MCF 10A (cell line): ENCODE measurements at regions not wholly inside any gene's neighbourhood (a gene's known extent, or its start where the extent isn't known, plus 50 kb on each side); places are given as distances from the start of the nearest gene placed in this dataset.

Experiments
- BruUV-seq: library from RNA; stranded (reverse); fragments of 400-500 nt; replicated peaks from 2 replicates; lab custom pipeline; 2021; lab: Mats Ljungman, UMichigan
- CTCF ChIA-PET: fragments of 300-600 bp; sonication (Branson Sonifier 250); formaldehyde crosslinking; extraction: SDS; loops from one replicate; lab custom pipeline; 2021; ENCODE audit warnings: antibody characterized with exemption, inconsistent platforms; lab: Yijun Ruan, JAX
- POLR2A ChIA-PET: fragments of 300-600, 350-650 bp; sonication (Branson Sonifier 250); formaldehyde crosslinking; extraction: SDS; loops from one replicate; lab custom pipeline; 2020; ENCODE audit warnings: antibody characterized with exemption, inconsistent platforms; lab: Yijun Ruan, JAX
- DNase-seq: peaks from one replicate; pipeline ENCODE4 v3.0.0-alpha.2; 2018; ENCODE audit not compliant: unreplicated experiment
- H3K27ac Mint-ChIP-seq: one replicate; pipeline ENCODE4 v1.8.0; 2022; ENCODE audit warnings: mild to moderate bottlenecking, low read depth, mixed read lengths; ENCODE audit not compliant: unreplicated experiment
- H3K27me3 Mint-ChIP-seq: one replicate; pipeline ENCODE4 v1.8.0; 2022; ENCODE audit warnings: mixed read lengths; ENCODE audit not compliant: insufficient read depth, unreplicated experiment
- H3K36me3 Mint-ChIP-seq: one replicate; pipeline ENCODE4 v1.8.0; 2022; ENCODE audit warnings: mild to moderate bottlenecking, moderate library complexity, mixed read lengths; ENCODE audit not compliant: insufficient read depth, unreplicated experiment
- H3K4me1 Mint-ChIP-seq: one replicate; pipeline ENCODE4 v1.8.0; 2022; ENCODE audit warnings: mixed read lengths; ENCODE audit not compliant: insufficient read depth, unreplicated experiment
- H3K4me3 Mint-ChIP-seq: one replicate; pipeline ENCODE4 v1.8.0; 2022; ENCODE audit warnings: mild to moderate bottlenecking, moderate library complexity, mixed read lengths; ENCODE audit not compliant: unreplicated experiment
- H3K9me3 Mint-ChIP-seq: one replicate; pipeline ENCODE4 v1.8.0; 2022; ENCODE audit warnings: mixed read lengths; ENCODE audit not compliant: unreplicated experiment
- intact Hi-C: fragments of 100-400 bp; cut with micrococcal nuclease; formaldehyde crosslinking; loops from 2 replicates; pipeline ENCODE4 v1.14.1; 2022
- TF ChIP-seq, protein P1 (sequence below): fragments of 200-600 bp; IDR thresholded peaks from one replicate; pipeline ENCODE4 v1.8.0; 2022; ENCODE audit warnings: antibody characterized with exemption, mild to moderate bottlenecking; ENCODE audit not compliant: unreplicated experiment

DNA sequence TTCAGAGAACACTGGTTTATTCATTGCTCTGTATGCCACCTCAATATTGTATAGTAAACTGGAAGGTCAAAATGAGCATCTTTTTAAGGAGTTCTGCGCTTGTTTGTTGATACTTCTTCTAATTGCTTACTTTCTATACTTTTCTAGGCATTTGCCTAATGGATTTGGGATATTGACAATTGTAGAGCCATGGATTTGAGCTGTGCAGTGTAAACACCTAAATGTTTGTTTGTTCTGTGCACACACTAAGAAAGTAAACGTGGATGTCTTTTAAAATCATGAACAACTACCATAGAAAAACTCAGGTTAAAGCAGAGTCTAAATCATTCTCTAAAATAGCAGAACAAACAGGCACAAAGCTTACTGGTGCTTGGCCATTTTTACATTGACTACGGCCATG is 436.6 kb upstream of the GBE1 start:
- ChIA-PET POLR2A (no interaction called here), CTCF (no interaction called here)
- DNase-seq: no peak
- Mint-ChIP-seq H3K36me3 (no peaks in the 10 kb centered on the region), H3K27me3 (no peaks in the 10 kb centered on the region), H3K27ac (no peak overlapping the region), H3K4me3 (no peak overlapping the region), H3K4me1 (no peaks in the 10 kb centered on the region), H3K9me3 (no peaks in the 10 kb centered on the region)
- TF ChIP-seq, protein P1, sequence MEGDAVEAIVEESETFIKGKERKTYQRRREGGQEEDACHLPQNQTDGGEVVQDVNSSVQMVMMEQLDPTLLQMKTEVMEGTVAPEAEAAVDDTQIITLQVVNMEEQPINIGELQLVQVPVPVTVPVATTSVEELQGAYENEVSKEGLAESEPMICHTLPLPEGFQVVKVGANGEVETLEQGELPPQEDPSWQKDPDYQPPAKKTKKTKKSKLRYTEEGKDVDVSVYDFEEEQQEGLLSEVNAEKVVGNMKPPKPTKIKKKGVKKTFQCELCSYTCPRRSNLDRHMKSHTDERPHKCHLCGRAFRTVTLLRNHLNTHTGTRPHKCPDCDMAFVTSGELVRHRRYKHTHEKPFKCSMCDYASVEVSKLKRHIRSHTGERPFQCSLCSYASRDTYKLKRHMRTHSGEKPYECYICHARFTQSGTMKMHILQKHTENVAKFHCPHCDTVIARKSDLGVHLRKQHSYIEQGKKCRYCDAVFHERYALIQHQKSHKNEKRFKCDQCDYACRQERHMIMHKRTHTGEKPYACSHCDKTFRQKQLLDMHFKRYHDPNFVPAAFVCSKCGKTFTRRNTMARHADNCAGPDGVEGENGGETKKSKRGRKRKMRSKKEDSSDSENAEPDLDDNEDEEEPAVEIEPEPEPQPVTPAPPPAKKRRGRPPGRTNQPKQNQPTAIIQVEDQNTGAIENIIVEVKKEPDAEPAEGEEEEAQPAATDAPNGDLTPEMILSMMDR: no peak
- BruUV-seq: no TSS peak
- intact Hi-C loops: no loop called here

DNA sequence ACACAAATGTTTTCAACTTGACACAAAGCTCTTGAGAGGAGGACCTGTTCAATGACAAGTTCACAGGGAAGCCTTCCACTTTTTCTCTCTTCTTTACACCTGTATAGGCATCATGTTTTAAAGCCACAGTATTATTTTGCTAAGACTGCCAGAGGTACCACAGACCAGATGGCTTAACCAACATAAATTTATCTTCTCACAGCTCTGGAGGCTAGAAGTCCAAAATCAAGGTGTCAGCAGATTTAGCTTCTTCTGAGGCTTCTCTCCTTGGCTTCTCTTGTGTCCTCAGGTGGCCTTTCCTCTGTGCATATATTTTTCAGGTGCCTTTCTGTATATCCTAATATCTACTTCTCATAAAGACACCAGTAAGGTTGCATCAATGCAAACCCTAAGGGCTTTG is 435.2 kb upstream of the GBE1 start:
- H3K4me1 Mint-ChIP-seq: no peaks in the 10 kb centered on the region
- no peaks in the 10 kb centered on the region for H3K27me3 Mint-ChIP-seq
- H3K4me3 Mint-ChIP-seq: no peak overlapping the region
- H3K36me3 Mint-ChIP-seq: no peaks in the 10 kb centered on the region
- ChIA-PET CTCF (no interaction called here), POLR2A (no interaction called here)
- no peak for DNase-seq
- H3K9me3 Mint-ChIP-seq: no peaks in the 10 kb centered on the region
- TF ChIP-seq, protein P1: no peak
- no TSS peak for BruUV-seq
- intact Hi-C loops: no loop called here
- no peak overlapping the region for H3K27ac Mint-ChIP-seq

DNA sequence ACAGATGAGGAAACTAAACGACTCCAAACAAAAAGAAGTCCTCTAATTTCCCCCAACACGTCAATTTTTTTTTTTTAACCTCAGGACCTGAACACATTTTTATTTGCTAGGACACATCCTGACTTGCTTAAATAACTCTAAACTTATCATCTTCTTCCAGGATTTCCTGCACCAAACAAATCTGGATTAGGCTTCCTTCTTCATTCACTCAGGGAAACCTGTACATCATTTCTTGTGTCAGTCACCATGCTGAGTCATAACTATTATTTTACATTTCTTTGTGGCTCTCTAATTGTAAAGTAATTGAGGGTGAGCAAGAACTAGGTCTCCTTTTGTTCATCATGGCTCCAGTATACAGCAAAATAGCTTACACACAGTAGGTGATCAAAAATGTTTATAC is 433.4 kb upstream of the GBE1 start:
- no peak for DNase-seq
- CTCF ChIA-PET: no interaction called here
- POLR2A ChIA-PET: no interaction called here

DNA sequence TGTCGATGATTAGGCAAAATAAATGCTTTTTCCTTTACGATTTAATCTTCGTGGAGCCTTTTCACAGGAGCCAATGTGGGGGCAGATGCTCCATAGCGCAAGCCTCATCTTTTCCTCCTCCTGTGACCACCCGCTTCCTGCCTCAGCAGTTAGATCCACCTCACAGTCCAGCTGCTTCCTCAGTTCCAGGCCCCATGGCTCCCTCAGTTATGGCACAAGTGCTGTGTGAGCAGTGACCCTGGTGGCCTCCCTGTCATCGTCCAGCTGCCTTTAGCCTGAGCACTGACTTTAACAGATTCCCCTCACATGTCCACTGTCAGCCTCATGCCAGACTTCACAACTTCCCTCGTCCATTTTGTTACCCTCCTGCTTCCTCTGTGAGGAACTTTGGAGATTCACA is 424.6 kb upstream of the GBE1 start:
- no peak for DNase-seq
- Mint-ChIP-seq H3K4me3 (no peak overlapping the region), H3K27me3 (no peaks in the 10 kb centered on the region), H3K36me3 (no peaks in the 10 kb centered on the region), H3K9me3 (no peaks in the 10 kb centered on the region), H3K27ac (no peak overlapping the region), H3K4me1 (no peaks in the 10 kb centered on the region)
- POLR2A ChIA-PET: no interaction called here
- intact Hi-C loops: no loop called here
- CTCF ChIA-PET: no interaction called here
- TF ChIP-seq, protein P1: no peak
- no TSS peak for BruUV-seq

More for the DNA sequence above, 433.4 kb upstream of the GBE1 start:
- Mint-ChIP-seq H3K9me3 (no peaks in the 10 kb centered on the region), H3K4me1 (no peaks in the 10 kb centered on the region), H3K27me3 (no peaks in the 10 kb centered on the region), H3K36me3 (no peaks in the 10 kb centered on the region), H3K4me3 (no peak overlapping the region), H3K27ac (no peak overlapping the region)
- TF ChIP-seq, protein P1: no peak
- no TSS peak for BruUV-seq
- intact Hi-C loops: no loop called here
